NCI-H748 treated with DMSO at 0.1 percent for 48 hours (cell line): ENCODE measurements at regions not wholly inside any gene's neighbourhood (a gene's known extent, or its start where the extent isn't known, plus 50 kb on each side); places are given as distances from the start of the nearest gene placed in this dataset.
"Not testable (repeated sequence)": the region's sequence is repeated elsewhere in the genome, so short reads cannot be mapped to it uniquely, and the experiment has no call there.

Experiments used
- DNase-seq: peaks from one replicate; lab custom pipeline; 2025; lab: John Stamatoyannopoulos, UW

DNA sequence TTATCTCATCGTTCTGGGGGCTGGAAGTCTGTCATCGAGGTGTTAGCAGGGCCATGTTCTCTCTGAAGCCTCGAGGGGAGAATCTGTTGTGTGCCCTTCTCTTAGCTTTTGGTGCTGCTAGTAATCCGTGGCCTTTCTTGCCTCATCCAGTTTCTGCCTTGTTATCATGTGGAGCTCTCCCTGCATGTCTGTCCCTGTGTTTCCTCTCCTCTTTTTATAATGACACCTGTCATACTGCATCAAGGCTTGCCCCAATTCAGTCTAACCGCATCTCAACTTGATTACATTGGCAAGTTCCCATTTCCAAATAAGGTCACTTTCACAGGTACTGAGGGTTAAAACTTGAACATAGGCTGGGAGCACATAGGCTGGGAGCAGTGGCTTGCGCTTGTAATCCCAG is 82.6 kb upstream of the CNIH3 start:
- no peak for DNase-seq

- DNase-seq, result no peak
Measured at GRCh38 chr1:224534731-224535130, 81.4 kb upstream of the CNIH3 start.

DNA sequence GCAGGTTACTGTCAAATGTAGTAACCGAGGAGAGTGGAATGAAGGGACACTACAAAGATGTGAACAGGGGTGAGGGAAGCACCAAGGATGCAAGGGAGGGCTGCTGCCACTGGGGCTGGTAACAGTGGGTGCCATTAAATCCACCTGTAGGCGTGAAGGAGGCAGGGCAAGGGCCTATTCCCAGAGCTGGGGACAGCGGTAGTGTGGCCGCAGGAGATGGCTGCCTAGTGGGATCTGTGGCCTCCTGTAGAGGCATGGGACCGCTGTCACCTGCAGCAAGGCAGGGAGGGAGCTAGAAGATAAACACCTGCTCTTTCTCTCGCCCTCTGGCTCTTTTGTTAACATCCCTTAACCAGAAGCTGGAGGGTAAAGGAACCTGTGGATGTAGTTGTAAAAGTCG is 80.5 kb upstream of the CNIH3 start:
- no peak for DNase-seq

- DNase-seq, result no peak
Measured at GRCh38 chr1:224539971-224540370, 76.1 kb upstream of the CNIH3 start.

DNA sequence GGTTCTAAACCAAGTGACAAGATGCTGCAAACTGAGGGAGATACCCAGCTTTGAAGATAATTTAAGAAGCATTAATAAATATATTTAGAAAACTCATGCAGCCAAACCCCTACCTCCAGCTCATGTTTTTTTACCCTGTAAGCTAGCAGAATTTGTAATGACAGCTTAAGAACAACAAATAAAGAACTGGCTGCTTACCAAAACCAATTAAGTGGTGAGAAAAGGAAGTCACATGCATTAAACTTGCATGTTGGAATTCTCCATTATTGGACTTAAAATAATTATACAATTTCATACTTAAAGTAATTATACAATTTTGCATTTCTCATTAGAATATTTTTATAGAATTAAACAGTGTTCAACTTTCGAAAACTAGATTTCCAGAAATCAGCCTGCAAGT is 75.6 kb upstream of the CNIH3 start:
- DNase-seq, result no peak

DNA sequence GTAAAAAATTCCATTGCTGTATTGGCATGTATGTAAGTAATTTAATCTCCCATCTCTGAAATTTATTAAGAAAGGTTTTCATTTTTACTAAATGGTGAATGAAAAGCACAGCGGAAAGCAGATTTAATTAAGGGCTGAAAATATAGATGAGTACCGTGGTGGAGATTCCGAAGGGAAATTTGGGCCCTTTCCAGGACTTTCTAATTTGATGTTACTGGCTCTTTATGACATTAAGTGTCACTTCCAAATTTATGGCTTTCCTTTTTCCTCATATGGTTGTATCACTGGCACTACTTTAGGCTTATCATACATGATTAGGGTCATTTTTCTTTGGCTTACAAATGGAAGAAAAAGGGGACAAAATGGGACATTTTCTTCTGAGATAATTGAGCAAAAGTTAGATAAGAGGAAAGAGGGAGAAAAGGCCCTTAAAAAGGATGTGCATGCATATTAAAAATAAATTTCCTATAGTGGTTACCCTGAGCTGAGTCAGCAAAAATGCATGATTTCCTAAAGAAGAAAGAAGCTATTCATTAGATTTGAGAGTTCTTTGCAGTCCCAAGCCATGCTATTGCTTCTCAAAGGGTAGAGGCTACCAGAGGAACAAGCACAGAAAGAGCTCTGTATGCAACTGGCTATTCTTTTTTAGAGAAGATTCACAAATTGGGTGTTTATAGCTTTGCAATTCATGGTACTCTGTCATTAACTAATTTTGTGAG is 74.9 kb upstream of the CNIH3 start:
- no peak for DNase-seq

DNA sequence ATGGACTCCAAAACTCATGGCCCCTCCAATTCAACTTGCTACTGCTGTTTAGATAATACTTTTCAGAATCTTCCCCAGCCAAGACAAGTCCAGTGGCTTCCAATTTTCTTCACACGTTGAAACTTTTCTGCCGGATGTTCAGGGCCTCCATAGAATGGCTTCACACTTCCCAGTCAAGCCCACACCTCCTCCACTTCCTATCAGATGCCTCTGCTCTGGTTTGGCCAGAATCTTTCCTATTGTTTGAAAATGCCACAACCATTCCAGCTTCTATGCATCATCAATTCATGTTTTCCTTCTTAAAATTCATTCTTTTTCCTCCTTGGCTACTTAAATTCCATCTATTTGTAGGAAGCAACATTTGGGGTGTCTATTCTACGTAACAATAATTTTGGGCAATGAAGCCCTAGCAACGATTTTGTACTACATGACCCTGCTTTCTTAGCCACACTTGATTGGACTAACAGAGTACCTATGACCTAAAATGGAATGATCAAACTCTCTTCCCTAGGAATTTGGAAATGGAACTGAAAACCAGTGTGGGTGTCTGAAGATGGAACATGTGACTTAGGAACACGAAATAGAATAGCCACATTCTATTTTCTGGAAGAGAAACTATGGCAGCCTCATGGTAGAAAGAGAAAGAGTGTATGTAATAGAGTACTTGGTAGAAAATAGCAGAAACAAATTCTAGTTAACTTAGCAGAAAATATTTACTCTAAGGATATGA is 74.1 kb upstream of the CNIH3 start:
- no peak for DNase-seq

DNA sequence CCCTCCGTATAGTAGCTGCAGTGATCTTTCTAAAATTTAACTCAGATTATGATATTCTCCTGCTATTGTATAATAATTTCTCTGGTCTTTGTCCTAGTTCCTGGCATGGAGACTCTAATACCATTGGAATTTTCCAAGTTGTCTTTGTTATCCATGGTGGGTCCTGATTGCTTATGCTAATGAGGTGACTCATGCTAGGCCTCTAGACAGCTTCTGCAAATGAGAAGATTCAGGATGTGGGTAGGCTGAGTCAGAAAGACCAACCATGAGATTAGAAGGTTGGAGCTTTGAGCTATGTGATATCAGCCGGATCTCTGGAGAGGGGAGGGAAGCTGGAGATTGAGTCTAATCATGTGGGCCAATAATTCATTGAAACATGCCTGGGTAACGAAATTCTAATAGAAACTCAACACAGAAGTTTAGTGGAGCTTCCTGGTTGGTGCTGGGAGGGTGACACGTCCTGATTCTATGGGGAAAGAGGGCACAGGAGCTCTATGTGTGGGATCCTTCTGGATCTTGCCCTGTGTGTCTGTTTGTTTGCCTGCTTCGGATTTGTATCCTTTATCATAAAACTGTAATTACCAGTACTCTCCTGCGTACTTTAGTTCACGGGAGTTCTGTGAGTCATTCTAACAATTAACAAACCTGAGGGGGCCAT is 73.2 kb upstream of the CNIH3 start:
- no peak for DNase-seq

DNA sequence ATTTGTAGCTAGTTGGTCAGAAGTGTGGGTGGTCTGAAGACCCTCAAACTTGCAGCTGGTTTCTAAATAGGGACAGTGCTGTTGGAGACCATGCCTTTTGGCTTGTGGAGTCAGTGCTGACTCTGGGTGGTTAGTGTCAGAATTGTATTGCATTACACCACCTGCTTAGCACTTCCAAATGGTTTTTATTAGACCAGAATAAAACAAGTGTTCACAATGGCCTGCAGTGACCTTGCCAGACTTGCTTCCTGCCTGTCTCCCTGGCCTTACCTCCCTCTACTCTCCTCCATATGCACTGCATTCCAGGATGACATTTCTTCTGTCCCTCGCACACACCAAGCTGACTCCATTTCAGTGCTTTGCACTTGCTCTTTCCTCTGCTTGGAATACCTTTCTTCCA is 72.7 kb upstream of the CNIH3 start:
- no peak for DNase-seq

DNA sequence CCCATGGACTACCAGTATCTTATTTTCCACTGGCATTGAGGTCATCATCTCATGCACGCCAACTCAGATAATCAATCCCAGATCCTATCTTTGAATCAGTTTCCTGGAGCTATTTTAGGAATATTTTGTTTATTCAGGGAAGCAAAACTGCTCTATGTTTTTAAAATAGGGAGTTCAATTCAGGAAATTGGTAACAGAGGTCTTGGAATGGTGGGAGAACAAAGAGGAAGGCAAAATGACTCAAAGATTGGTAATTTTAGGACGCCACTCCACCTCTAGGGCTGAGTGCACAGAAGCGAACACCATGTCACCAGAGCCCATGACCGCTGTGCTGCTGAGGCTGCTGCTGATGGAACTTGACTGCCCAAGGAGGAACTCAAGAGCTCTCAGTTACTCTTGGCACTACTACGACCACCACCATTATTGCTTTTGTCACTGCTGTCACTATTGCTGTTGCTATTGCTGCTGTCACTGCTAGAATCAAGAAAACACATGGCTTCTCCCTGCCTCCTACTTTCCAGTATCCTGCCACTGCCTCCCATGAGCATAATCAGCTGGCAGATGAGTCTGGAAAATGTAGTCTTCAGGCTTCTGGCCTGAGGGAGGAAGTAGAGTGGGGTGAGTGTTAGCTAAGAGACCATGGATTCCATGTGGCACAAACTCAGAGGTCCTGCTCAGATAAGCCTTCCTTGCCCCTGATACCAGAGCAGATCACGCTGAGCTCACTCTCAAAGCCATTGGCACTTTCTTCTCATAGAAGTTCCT is 71.6 kb upstream of the CNIH3 start:
- no peak for DNase-seq

DNA sequence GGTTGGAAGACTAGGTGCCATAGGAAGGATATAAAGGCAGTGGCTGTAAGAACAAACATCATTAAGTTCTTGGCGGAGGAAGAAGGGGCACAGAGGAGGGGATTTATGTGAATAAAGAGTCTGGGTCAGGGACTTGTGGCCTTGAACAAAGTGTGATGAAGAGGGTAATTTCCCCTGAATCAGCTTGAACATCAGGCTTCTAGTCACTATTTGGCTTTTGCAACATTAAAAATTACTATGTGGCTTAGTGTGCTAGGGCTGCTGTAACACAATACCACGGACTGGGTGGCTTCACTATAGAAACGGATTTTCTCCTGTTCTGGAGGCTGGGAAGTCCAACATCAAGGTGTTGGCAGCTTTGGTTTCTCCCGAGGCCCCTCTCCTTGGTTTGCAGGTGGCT is 70.5 kb upstream of the CNIH3 start:
- no peak for DNase-seq

DNA sequence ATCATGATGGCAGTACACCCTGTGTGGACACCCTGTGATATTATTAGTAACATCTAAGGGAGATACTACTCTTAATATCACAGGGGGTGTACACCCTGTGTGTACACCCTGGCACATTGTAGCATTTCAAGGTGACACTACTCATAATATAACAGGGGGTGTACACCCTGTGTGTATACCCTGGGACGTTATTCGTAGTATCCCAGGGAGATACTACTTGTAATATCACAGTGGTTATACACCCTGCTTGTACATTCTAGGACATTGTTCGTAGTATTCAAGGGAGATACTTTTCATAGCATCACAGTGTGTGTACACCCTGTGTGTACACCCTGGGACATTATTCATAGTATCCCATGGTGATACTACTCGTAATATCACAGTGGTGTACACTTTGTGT is 67.4 kb upstream of the CNIH3 start:
- no peak for DNase-seq

DNA sequence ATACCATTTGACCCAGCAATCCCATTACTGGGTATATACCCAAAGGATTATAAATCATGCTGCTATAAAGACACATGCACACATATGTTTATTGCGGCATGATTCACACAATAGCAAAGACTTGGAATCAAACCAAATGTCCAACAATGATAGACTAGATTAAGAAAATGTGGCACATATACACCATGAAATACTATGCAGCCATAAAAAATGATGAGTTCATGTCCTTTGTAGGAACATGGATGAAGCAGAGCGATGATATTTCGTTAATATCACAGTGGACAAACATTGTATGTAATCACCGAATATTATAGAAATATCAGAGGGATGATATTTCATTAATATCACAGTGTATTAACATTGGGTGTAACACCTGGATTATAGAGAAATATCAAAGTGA is 64.9 kb upstream of the CNIH3 start:
- not testable (repeated sequence) for DNase-seq

DNA sequence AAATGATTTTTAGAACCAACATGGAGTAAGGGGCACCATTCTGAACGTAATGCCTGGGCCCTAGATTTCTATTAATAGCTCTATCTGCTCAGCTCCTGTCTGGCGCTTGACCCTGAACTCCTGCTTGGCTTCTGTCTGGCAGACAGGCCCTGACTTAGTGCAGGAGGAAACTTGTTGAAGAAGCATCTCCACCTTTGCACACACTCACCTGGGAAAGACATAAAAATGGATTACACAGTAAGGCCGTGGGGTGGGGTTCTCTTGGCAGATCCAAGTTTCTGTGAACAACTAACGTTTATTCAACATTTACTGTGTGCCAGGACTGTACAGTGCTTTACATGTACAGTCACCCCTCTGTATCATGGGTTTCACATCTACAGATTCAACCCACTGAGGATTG is 62.1 kb upstream of the CNIH3 start:
- no peak for DNase-seq

GRCh38 chr1:224554620-224555259 is 61.4 kb upstream of the CNIH3 start:
- no peak for DNase-seq

GRCh38 chr1:224558904-224559303 is 57.2 kb upstream of the CNIH3 start:
- no peak for DNase-seq

GRCh38 chr1:224559981-224560728 is 56.0 kb upstream of the CNIH3 start:
- no peak for DNase-seq

- not testable (repeated sequence) for DNase-seq
Measured at GRCh38 chr1:224562881-224563280, 53.2 kb upstream of the CNIH3 start.

DNA sequence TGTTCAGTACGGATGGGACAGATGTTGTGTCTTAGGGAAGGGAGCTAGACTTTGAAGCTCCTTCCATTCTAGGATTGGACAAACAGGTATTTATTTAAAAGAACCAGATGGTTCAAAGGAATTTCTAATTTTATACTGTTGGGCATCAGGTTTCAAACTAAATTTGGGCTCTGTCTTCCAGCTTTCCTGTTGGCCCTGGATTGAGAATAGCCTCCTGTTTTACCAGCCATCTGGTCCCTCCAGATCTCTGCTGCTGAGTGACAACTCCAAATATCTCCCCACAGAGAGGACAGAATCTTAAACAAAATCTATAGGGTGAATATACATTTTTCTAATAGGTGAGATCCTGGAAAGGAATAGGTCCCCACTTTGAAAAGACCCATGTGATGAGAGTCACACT is 52.5 kb upstream of the CNIH3 start:
- no peak for DNase-seq

- no peak for DNase-seq
Measured at GRCh38 chr1:224564454-224565084, 51.5 kb upstream of the CNIH3 start.

GRCh38 chr1:224565186-224565585 is 50.9 kb upstream of the CNIH3 start:
- DNase-seq, result no peak
